Lung (tissue), 11 donors: ENCODE measurements at regions not wholly inside any gene's neighbourhood (a gene's known extent, or its start where the extent isn't known, plus 50 kb on each side); places are given as distances from the start of the nearest gene placed in this dataset.

Source experiments
- ATAC-seq: fragments of 200-7000 bp; cut with Tn5 transposase; one replicate; pipeline ENCODE4 v1.9.1; 2020; ENCODE audit warnings: moderate number of reproducible peaks; ENCODE audit not compliant: insufficient read depth, low FRiP score
- DNase-seq, 3 donors: peaks; one replicate each; pipeline ENCODE4 v3.0.0-alpha.2; 2013 to 2017
- H3K27ac ChIP-seq, 2 donors: one replicate each; pipeline ENCODE4 v1.5.1; 2013; ENCODE audit warnings: mild to moderate bottlenecking in 2 of 2, moderate library complexity in 2 of 2, control low read depth in 1 of 2, inconsistent platforms in 1 of 2, low read depth in 1 of 2, low read length in 1 of 2
- H3K27me3 ChIP-seq, 3 donors: one replicate each; pipeline ENCODE4 v1.5.1; 2013; ENCODE audit warnings: low read length in 2 of 3; ENCODE audit not compliant: control insufficient read depth in 3 of 3, insufficient read depth in 3 of 3
- H3K36me3 ChIP-seq, 4 donors: one replicate each; pipeline ENCODE4 v1.5.1; 2013; ENCODE audit warnings: low read length in 4 of 4, mild to moderate bottlenecking in 1 of 4, moderate library complexity in 1 of 4; ENCODE audit not compliant: control insufficient read depth in 4 of 4, insufficient read depth in 4 of 4
- H3K4me1 ChIP-seq, 5 donors: one replicate each; pipeline ENCODE4 v1.5.1; 2013; ENCODE audit warnings: low read length in 5 of 5, mild to moderate bottlenecking in 2 of 5, moderate library complexity in 1 of 5; ENCODE audit not compliant: control insufficient read depth in 5 of 5, insufficient read depth in 5 of 5
- H3K4me3 ChIP-seq: one replicate; pipeline ENCODE4 v1.5.1; 2013; ENCODE audit warnings: mild to moderate bottlenecking, control low read depth, moderate library complexity
- H3K9ac ChIP-seq, 2 donors: one replicate each; pipeline ENCODE4 v1.5.1; 2013; ENCODE audit warnings: low read length in 2 of 2, control low read depth in 1 of 2; ENCODE audit not compliant: insufficient read depth in 1 of 2
- H3K9me3 ChIP-seq, 4 donors: one replicate each; pipeline ENCODE4 v1.5.1; 2013; ENCODE audit warnings: low read length in 3 of 4, mild to moderate bottlenecking in 1 of 4, moderate library complexity in 1 of 4; ENCODE audit not compliant: control insufficient read depth in 4 of 4, insufficient read depth in 3 of 4
- WGBS, 2 donors: extraction: QIAGEN DNeasy Blood & Tissue Kit; methylation state at CpG; one replicate each; pipeline ENCODE4 v1.1.7; 2013; 5-methylcytosine and 5-hydroxymethylcytosine counted together
- TF ChIP-seq, protein P1 (sequence below): IDR thresholded peaks from 2 replicates; pipeline ENCODE4 v1.5.1; 2012; ENCODE audit warnings: mild to moderate bottlenecking; ENCODE audit errors: control extremely low read depth, extremely low read depth
- donor health status: control.
- donor health status: control.
- donor health status: Bipolar disorder and iron deficiency.
- donor health status: healthy.
- donor health status: DM: yes; HTN: yes; CAD: no.

DNA sequence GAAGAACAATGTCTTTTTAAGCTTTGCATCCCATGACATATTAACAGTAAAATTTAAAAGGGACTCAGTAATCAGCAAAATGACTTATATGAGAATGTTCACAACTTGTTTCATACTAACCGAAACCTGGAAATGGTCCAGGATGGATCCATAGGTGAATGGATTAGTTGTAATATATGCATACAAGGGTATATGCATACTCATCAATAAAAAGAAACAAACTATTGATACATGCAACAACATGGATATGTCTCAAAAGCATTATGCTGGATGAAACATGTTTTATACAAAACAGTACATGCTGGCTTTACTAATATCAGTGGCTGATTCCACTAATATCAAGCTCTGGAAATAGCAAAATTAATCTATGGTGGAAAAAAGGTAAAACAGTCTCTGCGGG is 108.5 kb upstream of the HIVEP1 start:
- Histone ChIP-seq H3K27me3 (no peaks in the 10 kb centered on the region), H3K4me1 (peaks cover 0 to 5% (median 0%) of the 10 kb centered on the region in 5 donors), H3K9ac (no peak overlapping the region), H3K36me3 (no peaks in the 10 kb centered on the region), H3K4me3 (no peak overlapping the region), H3K27ac (no peak overlapping the region), H3K9me3 (no peaks in the 10 kb centered on the region)
- TF ChIP-seq, protein P1, sequence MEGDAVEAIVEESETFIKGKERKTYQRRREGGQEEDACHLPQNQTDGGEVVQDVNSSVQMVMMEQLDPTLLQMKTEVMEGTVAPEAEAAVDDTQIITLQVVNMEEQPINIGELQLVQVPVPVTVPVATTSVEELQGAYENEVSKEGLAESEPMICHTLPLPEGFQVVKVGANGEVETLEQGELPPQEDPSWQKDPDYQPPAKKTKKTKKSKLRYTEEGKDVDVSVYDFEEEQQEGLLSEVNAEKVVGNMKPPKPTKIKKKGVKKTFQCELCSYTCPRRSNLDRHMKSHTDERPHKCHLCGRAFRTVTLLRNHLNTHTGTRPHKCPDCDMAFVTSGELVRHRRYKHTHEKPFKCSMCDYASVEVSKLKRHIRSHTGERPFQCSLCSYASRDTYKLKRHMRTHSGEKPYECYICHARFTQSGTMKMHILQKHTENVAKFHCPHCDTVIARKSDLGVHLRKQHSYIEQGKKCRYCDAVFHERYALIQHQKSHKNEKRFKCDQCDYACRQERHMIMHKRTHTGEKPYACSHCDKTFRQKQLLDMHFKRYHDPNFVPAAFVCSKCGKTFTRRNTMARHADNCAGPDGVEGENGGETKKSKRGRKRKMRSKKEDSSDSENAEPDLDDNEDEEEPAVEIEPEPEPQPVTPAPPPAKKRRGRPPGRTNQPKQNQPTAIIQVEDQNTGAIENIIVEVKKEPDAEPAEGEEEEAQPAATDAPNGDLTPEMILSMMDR: no peak
- 96 to 99% methylated on average over 2 of the region's 2 CpGs for WGBS, 2 donors
- DNase-seq (no peak), ATAC-seq (no peak)

DNA sequence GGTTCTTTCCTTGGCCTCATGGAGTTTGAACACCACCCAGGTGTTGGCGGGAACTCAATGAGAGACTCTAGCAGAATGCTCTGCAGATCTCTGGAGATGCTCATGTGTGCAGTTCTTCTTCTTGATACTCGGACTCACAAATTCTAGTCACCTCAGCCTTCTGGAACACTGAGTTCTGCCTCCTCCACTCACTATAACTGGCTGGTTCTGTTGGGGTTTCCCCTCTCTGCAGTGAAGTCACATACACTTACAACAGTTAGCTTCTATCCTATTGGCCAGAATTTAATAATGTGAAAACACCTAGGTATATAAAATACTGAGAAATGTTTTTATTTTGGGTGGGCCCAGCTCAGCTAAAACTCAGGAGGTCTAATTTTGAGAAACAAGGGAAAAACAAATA is 109.6 kb upstream of the HIVEP1 start:
- H3K36me3 ChIP-seq: no peaks in the 10 kb centered on the region
- TF ChIP-seq, protein P1: no peak
- no peak for DNase-seq
- H3K4me3 ChIP-seq: no peak overlapping the region
- H3K9me3 ChIP-seq: no peaks in the 10 kb centered on the region
- whole genome bisulfite sequencing, 2 donors: 96% methylated on average over 2 of the region's 2 CpGs
- no peaks in the 10 kb centered on the region for H3K27me3 ChIP-seq
- no peak for ATAC-seq
- no peaks in the 10 kb centered on the region for H3K4me1 ChIP-seq
- H3K9ac ChIP-seq: no peak overlapping the region
- H3K27ac ChIP-seq: no peak overlapping the region

DNA sequence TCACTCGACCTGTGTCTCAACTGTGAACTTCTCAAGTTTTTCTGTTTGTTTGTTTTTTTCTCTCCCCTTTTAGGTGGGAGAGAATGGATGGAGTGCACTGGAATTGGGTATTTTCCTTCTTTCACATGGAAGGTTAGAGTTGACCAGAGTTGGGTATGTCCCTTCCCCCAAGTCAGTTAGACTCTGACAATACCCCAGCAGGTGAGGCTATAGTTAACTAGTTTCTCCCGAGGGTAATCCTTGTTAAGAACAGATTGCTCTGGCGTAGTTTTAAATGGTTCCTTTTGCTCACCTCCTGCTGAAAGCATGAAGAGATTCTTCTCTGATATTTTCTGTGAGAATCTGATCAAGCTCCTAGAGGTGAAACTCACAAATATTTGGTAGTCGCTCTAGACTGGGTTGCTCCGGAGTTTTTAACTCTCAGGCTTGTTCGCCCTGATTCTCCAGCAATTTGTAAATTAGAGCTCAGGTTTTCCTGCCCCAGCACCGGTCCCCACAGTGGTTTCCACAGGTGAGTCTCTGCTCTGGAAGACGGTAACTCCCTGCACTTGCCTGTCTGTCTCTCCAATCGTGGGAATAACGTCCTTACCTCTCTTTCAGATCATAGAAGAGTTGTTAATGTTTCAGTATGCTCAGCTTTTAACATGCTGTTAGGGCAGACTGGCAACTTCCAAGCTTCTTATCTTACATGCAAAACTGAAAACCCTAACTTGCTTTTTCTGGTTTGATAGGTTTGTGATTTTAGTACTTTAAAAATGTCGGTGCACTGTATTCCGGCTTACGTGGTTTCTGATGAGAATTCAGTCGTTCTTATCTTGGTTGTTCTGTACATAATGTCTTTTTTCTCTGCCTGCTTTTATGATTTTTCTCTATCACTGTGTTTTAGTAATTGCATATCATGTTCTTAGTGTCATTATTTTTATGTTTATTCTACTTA is 111.2 kb upstream of the HIVEP1 start:
- no peak overlapping the region for H3K4me3 ChIP-seq
- DNase-seq: no peak

More for the DNA sequence above, 111.2 kb upstream of the HIVEP1 start:
- WGBS, 2 donors: 51 to 55% methylated on average over 14 of the region's 14 CpGs
- H3K9ac ChIP-seq: no peak overlapping the region
- no peaks in the 10 kb centered on the region for H3K27me3 ChIP-seq
- no peaks in the 10 kb centered on the region for H3K4me1 ChIP-seq
- no peak overlapping the region for H3K27ac ChIP-seq
- no peaks in the 10 kb centered on the region for H3K9me3 ChIP-seq
- ATAC-seq: no peak
- TF ChIP-seq, protein P1: no peak
- H3K36me3 ChIP-seq: no peaks in the 10 kb centered on the region
